GM21825 (cell line): ENCODE measurements at regions not wholly inside any gene's neighbourhood (a gene's known extent, or its start where the extent isn't known, plus 50 kb on each side); places are given as distances from the start of the nearest gene placed in this dataset.
A peak's percentile ranks its signal among the peaks of the same experiment; 100 is the strongest.

Experiments
- ATAC-seq: cut with Tn5 transposase; IDR thresholded peaks from one replicate; pipeline ENCODE4 v1.9.1; 2021; ENCODE audit warnings: mild to moderate bottlenecking, moderate library complexity; ENCODE audit not compliant: unreplicated experiment

DNA sequence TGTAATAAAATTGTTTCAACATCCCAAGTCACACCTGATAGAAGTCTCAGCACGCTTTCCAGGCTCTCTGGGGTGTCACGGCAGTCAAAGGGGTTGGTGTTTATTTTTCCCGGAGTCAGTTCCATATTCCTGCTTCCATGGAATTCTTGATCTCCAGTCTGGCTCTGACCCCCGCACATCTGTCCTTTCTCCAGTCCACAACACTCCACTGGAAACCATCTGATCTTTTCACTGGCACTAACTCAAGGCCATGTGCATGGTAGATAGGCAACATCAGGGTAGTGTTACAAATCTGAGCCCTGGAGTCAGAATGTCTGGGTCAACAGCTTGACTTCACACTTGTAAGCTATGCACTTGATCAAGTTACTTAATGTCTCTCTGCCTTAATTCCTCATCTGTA lies 176.2 kb downstream of the WDR11 start:
- ATAC-seq = no peak

- no peak for ATAC-seq
Observed at GRCh38 chr10:121032460-121032859, 181.3 kb downstream of the WDR11 start.

- ATAC-seq = no peak
Observed at GRCh38 chr10:121033366-121033765, 182.2 kb downstream of the WDR11 start.

DNA sequence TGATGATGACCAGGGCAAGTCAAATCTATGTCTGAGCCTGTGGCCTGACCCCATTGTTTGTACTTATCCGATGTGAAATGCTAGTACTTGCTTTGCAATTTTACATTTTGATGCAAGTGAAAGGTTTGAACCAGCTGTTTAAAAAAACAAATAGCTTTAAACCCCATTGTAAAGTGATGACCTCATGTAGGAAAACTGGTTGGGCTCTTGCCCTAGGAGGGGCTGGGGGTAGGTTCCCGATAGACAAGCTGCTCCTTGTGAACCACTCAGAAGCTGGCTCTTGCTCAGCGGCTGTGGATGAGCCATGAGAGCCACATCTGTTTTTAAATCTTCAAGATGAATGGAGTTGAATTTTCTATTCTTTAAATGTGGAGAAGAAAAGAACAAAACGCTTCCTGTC lies 185.3 kb downstream of the WDR11 start:
- ATAC-seq = no peak

GRCh38 chr10:121041499-121041898 lies 190.3 kb downstream of the WDR11 start:
- no peak for ATAC-seq

- no peak for ATAC-seq
Observed at GRCh38 chr10:121041906-121042305, 190.7 kb downstream of the WDR11 start.

- no peak for ATAC-seq
Observed at GRCh38 chr10:121042342-121042741, 191.2 kb downstream of the WDR11 start.

- no peak for ATAC-seq
Observed at GRCh38 chr10:121043124-121043849, 192.1 kb downstream of the WDR11 start.

DNA sequence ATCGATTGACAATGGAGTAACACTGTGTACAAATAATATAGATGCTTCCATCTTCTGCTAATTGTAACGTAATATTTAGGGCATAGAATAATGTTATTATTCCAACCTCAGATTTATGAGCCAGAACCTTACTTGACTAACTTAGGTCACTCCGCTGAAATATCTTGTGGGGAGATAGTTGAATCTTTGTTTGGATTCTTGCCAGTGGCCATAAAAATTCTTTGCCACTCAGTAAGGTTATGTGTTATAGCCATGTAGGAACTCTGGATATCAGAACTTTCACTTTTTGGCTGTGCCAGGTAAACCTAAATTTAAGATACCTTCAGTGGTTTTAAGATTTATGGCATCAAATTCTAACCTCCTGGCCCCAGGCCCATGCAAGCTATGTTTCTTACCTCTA lies 197.6 kb downstream of the WDR11 start:
- ATAC-seq = no peak

- no peak for ATAC-seq
Observed at GRCh38 chr10:121049489-121049888, 198.3 kb downstream of the WDR11 start.

GRCh38 chr10:121049923-121050322 lies 198.8 kb downstream of the WDR11 start:
- no peak for ATAC-seq

DNA sequence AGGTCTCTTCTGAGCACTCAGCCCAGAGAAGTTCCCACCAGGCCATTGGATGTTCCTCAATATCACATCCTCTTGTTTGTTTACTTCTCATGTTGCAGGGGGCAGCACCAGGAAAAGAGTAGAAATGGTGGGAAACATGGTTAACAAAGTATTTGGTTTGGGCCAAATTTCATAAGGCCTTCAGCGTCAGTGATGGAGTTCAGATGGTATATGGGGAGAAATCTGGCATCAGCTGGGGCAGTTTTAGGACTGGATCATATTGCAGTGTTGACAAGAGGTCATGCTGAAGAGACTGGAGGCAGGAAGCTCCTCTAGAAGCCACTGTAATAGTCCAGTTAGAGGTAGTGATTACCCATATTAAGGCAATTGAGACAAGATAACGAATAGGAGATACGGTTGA lies 200.0 kb downstream of the WDR11 start:
- ATAC-seq = no peak

- ATAC-seq = no peak
Observed at GRCh38 chr10:121051696-121052279, 200.6 kb downstream of the WDR11 start.

- no peak for ATAC-seq
Observed at GRCh38 chr10:121053151-121053550, 202.0 kb downstream of the WDR11 start.

DNA sequence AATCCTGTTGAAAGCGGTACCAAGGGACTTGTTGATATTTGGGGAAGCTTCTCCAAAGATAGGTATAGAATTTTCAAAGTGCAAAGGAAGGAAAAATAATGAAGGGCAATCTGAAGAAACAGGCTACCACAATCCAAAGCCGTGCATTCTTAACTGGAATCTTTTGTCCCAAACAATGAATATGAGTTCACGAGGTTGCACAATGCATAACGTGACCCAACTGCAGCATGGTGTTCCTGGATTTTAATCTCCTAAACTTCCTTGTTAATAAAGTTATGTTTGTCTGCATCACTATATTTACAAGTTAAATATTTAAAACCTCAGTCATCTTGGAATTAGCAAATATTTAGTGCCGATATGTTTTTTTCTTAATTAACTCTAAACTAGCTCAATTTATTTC lies 203.7 kb downstream of the WDR11 start:
- no peak for ATAC-seq

GRCh38 chr10:121057269-121057668 lies 206.1 kb downstream of the WDR11 start:
- no peak for ATAC-seq

DNA sequence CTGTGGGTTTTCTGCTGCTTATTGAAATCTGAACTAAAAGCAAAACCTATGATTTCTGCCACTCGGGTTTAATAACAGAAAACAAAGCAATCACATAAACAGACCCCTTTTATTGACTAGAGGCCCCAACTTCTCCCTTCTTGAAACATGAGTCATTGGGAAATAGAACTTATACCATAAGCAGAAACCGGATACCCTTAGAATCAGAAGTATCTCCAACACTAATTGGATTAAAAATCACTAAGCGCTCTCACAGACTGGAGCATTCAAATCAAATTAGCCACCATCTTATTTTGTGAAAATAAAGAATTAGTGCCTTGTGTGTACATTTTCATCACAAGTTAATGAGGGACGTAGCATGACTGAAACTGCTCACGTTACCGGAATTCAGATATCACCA lies 206.9 kb downstream of the WDR11 start:
- ATAC-seq = no peak

GRCh38 chr10:121059351-121059750 lies 208.2 kb downstream of the WDR11 start:
- ATAC-seq = no peak

DNA sequence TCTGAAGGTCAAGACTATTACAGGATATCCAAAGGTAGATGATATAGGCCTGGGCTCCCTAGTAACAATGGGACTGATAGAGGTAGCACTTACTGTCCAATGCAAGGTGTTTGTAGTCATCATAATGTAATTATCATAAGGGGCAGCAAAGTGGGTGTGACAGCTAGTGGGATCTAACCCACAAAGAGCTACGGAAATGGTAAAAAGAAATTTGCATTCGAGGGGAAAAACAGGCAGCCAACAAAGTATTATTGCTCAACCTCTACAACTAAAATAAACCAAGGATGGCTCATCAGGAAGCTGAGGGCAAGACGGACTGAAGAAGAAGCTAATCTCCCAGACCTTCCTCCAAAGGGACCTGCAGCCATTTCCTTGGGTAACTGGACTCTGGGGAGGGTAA lies 211.0 kb downstream of the WDR11 start:
- ATAC-seq = no peak

GRCh38 chr10:121063744-121064143 lies 212.6 kb downstream of the WDR11 start:
- ATAC-seq = no peak

GRCh38 chr10:121064491-121064890 lies 213.3 kb downstream of the WDR11 start:
- no peak for ATAC-seq

- ATAC-seq = peak; percentile 54
Observed at GRCh38 chr10:121065330-121065729, 214.2 kb downstream of the WDR11 start.
